G401.6 (cell line): ENCODE measurements at regions not wholly inside any gene's neighbourhood (a gene's known extent, or its start where the extent isn't known, plus 50 kb on each side); places are given as distances from the start of the nearest gene placed in this dataset.

Experiments
- FAIRE-seq: peaks from 2 replicates; lab custom pipeline; 2012; peaks lifted over from hg19 to GRCh38; lab: Jason Lieb, UNC

DNA sequence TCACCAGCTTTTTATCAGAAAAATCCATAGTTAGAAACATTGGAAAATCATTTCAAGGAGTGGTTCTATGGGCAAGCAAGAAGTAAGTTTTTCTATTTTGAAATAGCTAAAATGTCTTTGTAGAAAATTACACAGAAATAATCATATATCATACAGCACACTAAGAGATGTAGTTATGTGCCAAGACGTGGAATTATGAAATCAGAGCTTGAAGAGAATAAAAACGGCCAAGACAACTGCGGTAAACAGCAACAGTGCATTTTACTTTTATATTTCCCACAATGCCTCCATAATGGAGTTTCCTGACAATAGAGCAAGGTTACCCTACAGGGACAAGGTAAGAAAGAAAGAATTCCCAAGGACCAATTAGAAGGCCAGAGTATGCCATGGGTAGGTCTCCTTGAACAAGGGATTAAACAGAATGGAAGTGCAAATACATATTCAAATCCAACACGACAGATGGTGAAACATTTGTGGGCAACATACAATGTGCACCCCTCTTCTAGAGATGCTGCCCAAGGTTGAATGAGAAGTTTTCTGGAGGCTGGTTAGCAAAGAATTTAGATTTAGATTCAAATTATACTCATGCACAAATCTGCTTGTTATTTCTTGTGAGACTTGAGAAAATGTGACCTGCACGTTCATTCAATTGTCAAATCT is 76.1 kb upstream of the BTG1 start:
- no peak for FAIRE-seq

DNA sequence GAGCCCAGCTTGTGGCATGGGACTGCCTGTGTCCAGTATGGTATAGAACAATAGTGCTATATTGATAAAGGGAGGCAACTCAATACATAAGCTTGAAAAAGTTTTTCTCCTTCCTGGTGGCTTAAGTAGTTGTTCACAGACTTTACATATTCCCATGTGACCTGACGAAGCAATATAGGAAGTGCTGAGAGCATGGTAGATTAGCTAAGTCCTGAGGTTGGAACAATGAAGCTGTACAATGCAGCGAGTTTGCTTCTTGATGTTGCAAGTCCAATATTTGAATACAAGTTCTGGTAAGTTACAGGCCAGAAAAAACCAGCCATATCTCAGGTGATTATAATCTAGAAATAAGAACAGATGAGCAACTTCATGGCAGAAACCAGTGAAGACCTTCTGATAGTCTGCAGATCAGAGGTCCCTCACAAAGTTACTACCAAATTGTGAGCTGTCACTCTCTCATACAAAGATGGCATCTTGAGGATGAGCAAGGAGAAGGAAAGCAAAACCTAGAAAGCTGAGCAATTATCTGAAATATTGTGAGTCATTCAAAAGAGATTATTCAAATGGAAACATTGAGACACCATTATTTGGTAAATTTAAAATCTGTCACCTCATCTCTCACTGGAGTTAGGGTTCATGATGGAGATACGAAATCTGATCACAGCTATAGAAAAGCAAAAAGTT is 72.9 kb upstream of the BTG1 start:
- no peak for FAIRE-seq

DNA sequence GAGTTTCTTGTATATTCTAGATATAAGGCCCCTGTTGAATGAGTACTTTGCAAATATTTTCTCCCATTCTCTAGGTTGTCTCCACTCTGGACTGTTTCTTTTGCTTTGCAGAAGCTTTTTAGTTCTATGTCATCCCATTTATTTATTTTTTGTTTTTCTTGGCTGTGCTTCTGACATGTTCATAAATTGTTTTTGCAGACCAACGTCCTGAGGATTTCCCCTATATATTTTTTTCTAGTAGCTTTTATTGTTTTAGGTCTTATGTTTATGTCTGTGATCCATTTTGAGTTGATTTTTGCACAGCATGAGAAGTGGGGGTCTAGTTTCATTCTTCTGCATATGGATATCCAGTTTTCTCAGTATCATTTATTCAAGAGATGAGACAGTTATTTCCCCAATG is 70.4 kb upstream of the BTG1 start:
- no peak for FAIRE-seq

DNA sequence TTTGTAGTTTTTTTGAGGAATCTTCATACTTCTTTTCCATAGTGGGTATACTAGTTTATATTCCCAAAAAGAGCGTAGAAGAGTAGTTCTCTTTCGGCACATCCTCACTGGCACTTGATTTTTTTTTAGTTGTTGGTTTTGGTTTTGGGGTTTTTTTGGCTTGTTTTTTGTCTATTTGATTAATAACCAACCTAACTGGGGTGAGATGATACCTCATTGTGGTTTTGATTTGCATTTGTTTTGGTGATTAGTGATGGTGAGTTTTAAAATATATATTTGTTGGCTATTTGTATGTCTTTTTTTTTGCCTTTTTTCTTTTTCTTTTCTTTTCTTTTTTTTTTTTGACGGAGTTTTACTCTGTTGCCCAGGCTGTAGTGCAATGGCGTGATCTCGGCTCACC is 69.7 kb upstream of the BTG1 start:
- no peak for FAIRE-seq

- FAIRE-seq, result no peak
Measured at GRCh38 chr12:92213166-92213565, 67.5 kb upstream of the BTG1 start.

- no peak for FAIRE-seq
Measured at GRCh38 chr12:92210071-92210470, 64.4 kb upstream of the BTG1 start.

GRCh38 chr12:92208613-92209121 is 63.0 kb upstream of the BTG1 start:
- FAIRE-seq, result no peak

GRCh38 chr12:92206596-92206995 is 61.0 kb upstream of the BTG1 start:
- no peak for FAIRE-seq

- no peak for FAIRE-seq
Measured at GRCh38 chr12:92206011-92206410, 60.4 kb upstream of the BTG1 start.

DNA sequence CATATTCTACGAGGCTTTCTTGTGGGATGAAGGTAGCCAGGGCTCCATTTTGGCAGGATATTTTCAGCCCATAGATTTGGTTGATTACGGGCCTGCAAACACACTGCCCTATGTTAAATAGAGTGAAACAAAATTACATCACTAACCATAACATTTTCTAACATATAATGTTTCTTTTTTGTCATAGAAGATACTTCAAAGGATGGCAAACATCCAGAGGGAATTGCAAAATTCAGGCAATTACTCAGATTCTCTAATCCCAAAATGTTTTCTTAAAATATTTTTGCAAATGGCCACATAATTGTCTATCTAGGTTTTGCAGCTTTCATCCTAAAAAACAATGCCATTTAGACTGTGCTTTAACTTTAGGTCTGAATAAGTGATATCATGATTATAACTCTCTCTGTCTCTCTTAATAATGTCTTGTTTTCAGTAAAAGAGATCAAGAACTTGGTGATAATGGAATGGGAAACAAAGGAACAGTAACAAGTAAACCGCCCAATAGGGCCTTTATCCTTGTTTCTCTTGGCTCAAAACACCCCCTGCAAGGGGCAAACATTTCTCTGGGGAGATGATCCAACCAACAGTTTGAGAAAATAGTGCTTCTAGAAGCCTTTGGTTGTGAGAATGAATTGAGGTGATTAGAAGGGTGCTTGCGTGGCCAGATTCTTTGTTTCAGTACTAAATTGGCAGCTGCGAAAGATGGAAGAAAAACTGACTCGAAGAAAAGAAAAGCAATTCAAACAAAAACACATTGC is 54.4 kb upstream of the BTG1 start:
- no peak for FAIRE-seq

DNA sequence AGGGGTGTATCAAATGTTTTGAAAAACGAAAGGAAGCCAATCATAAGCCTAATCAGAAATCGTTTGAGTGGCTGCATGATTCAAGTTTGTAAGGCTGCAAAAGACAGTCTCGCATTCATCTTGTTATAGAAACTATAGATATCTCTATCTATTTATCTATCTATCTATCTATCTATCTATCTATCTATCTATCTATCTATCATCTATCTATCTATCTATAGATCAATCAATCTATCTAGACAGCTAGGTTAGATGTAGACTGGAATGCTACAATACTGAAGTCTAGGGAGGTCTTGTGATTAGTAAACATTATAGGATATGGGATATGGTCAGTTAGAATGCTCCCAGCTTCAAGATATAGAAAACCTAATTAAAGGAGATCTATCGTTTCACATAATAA is 52.2 kb upstream of the BTG1 start:
- FAIRE-seq, result no peak

DNA sequence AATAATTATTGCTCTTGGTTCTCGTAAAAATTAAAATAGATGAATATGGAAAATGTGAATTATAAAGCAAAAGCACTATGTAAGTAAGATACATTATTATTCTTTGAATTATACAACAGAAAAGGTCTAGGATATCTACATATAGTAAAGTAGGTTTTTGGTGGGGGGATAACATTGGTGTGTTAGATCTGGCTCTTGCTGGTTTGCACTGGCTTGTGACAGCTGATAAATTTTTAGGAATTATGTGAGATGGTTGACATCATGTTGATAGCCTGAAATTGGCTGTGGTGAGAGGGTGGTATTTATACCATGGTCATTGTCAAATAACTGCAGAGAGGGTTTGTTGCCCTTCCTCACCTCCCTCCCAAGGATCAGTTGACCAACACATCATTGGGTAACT is 50.7 kb upstream of the BTG1 start:
- FAIRE-seq, result no peak
